Caco-2 (cell line): ENCODE measurements at regions not wholly inside any gene's neighbourhood (a gene's known extent, or its start where the extent isn't known, plus 50 kb on each side); places are given as distances from the start of the nearest gene placed in this dataset.

Experiments used
- BruUV-seq: library from RNA; stranded (reverse); fragments of 400-500 nt; replicated peaks from 2 replicates; lab custom pipeline; 2021; lab: Mats Ljungman, UMichigan
- CTCF ChIA-PET: fragments of 300-600 bp; sonication (Branson Sonifier 250); formaldehyde crosslinking; loops from one replicate; lab custom pipeline; 2022; ENCODE audit warnings: antibody characterized with exemption; lab: Charles Lee
- POLR2A ChIA-PET: fragments of 300-600 bp; sonication (Branson Sonifier 250); formaldehyde crosslinking; loops from one replicate; lab custom pipeline; 2022; ENCODE audit warnings: antibody characterized with exemption; lab: Charles Lee
- DNase-seq, 2 experiments: peaks; one replicate each; pipeline versions ENCODE4 v3.0.0 to v3.0.0-alpha.2; 2020 to 2022
- H3K27me3 ChIP-seq: replicated peaks from 2 replicates; pipeline ENCODE4 v1.6.0; 2011; ENCODE audit warnings: low read length; ENCODE audit not compliant: control insufficient read depth, insufficient read depth
- H3K36me3 ChIP-seq: 2 replicates; pipeline ENCODE4 v1.5.1; 2011; ENCODE audit warnings: low read length; ENCODE audit not compliant: control insufficient read depth, insufficient read depth
- H3K4me1 ChIP-seq: fragments of 250-450 bp; sonication (Bioruptor Pico); 2 replicates; pipeline ENCODE4 v1.5.1; 2020; ENCODE audit warnings: mild to moderate bottlenecking
- H3K4me3 ChIP-seq: 2 replicates; pipeline ENCODE4 v1.5.1; 2011; ENCODE audit warnings: low read depth, mild to moderate bottlenecking, control low read depth, low read length
- H3K9me3 ChIP-seq: fragments of 250-450 bp; sonication (Bioruptor Pico); 2 replicates; pipeline ENCODE4 v1.5.1; 2020; ENCODE audit warnings: mild to moderate bottlenecking, moderate library complexity
- H3K27ac Mint-ChIP-seq: one replicate; pipeline ENCODE4 v1.8.0; 2022; ENCODE audit warnings: mixed read lengths; ENCODE audit not compliant: unreplicated experiment
- H3K27me3 Mint-ChIP-seq: one replicate; pipeline ENCODE4 v1.8.0; 2022; ENCODE audit warnings: mixed read lengths; ENCODE audit not compliant: insufficient read depth, unreplicated experiment
- H3K36me3 Mint-ChIP-seq: one replicate; pipeline ENCODE4 v1.8.0; 2022; ENCODE audit warnings: mild to moderate bottlenecking, mixed read lengths; ENCODE audit not compliant: insufficient read depth, unreplicated experiment
- H3K4me1 Mint-ChIP-seq: one replicate; pipeline ENCODE4 v1.8.0; 2022; ENCODE audit warnings: low read depth, mixed read lengths; ENCODE audit not compliant: unreplicated experiment
- H3K4me3 Mint-ChIP-seq: one replicate; pipeline ENCODE4 v1.8.0; 2022; ENCODE audit warnings: mild to moderate bottlenecking, moderate library complexity, mixed read lengths; ENCODE audit not compliant: unreplicated experiment
- H3K9me3 Mint-ChIP-seq: one replicate; pipeline ENCODE4 v1.8.0; 2022; ENCODE audit warnings: mixed read lengths; ENCODE audit not compliant: unreplicated experiment
- intact Hi-C: fragments of 100-400 bp; cut with micrococcal nuclease; formaldehyde crosslinking; loops from one replicate; pipeline ENCODE4 v1.10.0; 2022; ENCODE audit not compliant: unreplicated experiment
- TF ChIP-seq, protein P1 (sequence below), 2 experiments: fragments of 200-600 bp in 1 of 2; IDR thresholded peaks; 1 replicate in 1 of 2; 2 replicates in 1 of 2; pipeline versions ENCODE4 v1.5.1 to v1.8.0; 2011 to 2022; ENCODE audit warnings: antibody characterized with exemption in 1 of 2, control low read depth in 1 of 2, inconsistent platforms in 1 of 2, low read depth in 1 of 2, low read length in 1 of 2, mild to moderate bottlenecking in 1 of 2, moderate library complexity in 1 of 2; ENCODE audit not compliant: insufficient read depth in 1 of 2, severe bottlenecking in 1 of 2, unreplicated experiment in 1 of 2

DNA sequence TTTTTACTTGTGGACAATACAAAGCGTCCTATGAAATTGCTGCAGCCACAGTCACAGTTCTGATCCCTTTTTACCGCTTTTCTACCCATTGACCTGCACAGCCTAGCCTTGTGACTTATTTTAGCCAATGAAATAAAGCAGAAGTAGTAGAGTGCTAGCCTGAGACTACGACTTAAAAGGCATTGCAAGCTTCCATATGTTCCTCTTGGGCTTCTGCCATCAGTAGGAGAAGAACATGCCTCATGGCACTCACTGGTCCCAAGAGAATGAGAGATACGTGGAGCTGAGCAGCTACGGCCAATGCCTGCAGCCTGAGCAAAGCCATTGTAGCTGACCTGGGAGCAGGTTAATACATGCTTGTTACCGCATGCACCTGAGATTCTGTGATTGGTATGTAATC lies 416.6 kb upstream of the CLINT1 start:
- intact Hi-C loops, result no loop called here
- Histone ChIP-seq H3K4me1 (no peaks in the 10 kb centered on the region), H3K9me3 (0 out of 2 replicates have a peak, but pooled peaks cover 3% of the 10 kb centered on the region), H3K36me3 (no peaks in the 10 kb centered on the region), H3K4me3 (no peak overlapping the region), H3K27me3 (no peaks in the 10 kb centered on the region)
- ChIA-PET CTCF (no interaction called here), POLR2A (no interaction called here)
- H3K4me1 Mint-ChIP-seq, result no peaks in the 10 kb centered on the region
- no peak overlapping the region for H3K27ac Mint-ChIP-seq
- BruUV-seq, result no TSS peak
- peaks cover 17% of the 10 kb centered on the region for H3K27me3 Mint-ChIP-seq
- H3K36me3 Mint-ChIP-seq, result no peaks in the 10 kb centered on the region
- H3K9me3 Mint-ChIP-seq, result no peaks in the 10 kb centered on the region
- no peak overlapping the region for H3K4me3 Mint-ChIP-seq
- no peak for DNase-seq
- TF ChIP-seq, protein P1, sequence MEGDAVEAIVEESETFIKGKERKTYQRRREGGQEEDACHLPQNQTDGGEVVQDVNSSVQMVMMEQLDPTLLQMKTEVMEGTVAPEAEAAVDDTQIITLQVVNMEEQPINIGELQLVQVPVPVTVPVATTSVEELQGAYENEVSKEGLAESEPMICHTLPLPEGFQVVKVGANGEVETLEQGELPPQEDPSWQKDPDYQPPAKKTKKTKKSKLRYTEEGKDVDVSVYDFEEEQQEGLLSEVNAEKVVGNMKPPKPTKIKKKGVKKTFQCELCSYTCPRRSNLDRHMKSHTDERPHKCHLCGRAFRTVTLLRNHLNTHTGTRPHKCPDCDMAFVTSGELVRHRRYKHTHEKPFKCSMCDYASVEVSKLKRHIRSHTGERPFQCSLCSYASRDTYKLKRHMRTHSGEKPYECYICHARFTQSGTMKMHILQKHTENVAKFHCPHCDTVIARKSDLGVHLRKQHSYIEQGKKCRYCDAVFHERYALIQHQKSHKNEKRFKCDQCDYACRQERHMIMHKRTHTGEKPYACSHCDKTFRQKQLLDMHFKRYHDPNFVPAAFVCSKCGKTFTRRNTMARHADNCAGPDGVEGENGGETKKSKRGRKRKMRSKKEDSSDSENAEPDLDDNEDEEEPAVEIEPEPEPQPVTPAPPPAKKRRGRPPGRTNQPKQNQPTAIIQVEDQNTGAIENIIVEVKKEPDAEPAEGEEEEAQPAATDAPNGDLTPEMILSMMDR (IDR thresholded peaks at IDR 0.05; ENCODE audit: insufficient read depth in 1 of 2, low read depth in 1 of 2, low read length in 1 of 2, severe bottlenecking in 1 of 2, unreplicated experiment in 1 of 2), result no peak

DNA sequence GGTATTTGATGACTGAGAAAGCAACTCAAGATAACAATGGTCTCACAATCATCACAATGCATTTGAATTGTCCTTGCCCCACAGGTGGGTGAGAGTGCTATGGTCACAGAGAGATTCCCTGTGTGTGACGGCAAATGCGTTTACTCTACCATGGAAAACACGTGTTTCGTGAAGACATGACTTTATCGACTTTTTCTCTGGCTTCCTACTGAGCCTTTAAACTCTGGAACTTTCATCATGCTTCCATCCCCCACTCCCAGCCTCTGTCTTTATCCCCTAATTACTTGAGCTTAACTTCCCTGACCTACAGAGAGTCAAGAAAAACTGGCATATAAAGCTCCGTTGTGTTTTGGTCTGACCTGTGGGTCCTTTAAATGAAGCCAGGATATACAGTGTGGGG lies 414.1 kb upstream of the CLINT1 start:
- Histone ChIP-seq H3K4me1 (no peaks in the 10 kb centered on the region), H3K36me3 (no peaks in the 10 kb centered on the region), H3K4me3 (no peak overlapping the region), H3K9me3 (no peaks in the 10 kb centered on the region), H3K27me3 (no peaks in the 10 kb centered on the region)
- DNase-seq, result no peak
- TF ChIP-seq, protein P1 (IDR thresholded peaks at IDR 0.05; ENCODE audit: insufficient read depth in 1 of 2, low read depth in 1 of 2, low read length in 1 of 2, severe bottlenecking in 1 of 2, unreplicated experiment in 1 of 2), result no peak
- Mint-ChIP-seq H3K27me3 (peaks cover 12% of the 10 kb centered on the region), H3K4me3 (no peak overlapping the region), H3K27ac (no peak overlapping the region), H3K9me3 (no peaks in the 10 kb centered on the region), H3K36me3 (no peaks in the 10 kb centered on the region), H3K4me1 (no peaks in the 10 kb centered on the region)
- no TSS peak for BruUV-seq
- intact Hi-C loops, result no loop called here
- ChIA-PET POLR2A (no interaction called here), CTCF (no interaction called here)

DNA sequence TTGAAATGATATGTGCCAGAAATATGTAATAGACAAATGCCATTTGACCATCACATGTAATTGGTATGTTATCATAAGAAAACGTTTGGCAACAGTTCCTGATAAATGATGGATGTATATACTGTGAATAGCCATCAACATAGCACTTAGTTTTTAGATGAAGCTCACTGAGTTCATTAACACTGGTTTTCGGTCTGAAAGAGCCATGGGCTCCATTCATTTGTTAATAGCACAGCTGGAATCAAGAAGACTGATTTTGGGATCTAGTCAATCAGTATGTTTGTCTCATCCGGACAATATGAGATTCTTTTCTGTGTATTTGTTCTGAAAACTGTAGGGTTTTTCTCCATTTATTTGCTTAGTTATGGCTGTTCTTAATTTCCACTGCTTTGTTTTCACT lies 413.5 kb upstream of the CLINT1 start:
- peaks cover 12% of the 10 kb centered on the region for H3K27me3 Mint-ChIP-seq
- H3K4me3 Mint-ChIP-seq, result no peak overlapping the region
- H3K4me3 ChIP-seq, result no peak overlapping the region
- no peaks in the 10 kb centered on the region for H3K4me1 Mint-ChIP-seq
- intact Hi-C loops, result no loop called here
- BruUV-seq, result no TSS peak
- H3K36me3 Mint-ChIP-seq, result no peaks in the 10 kb centered on the region
- H3K27me3 ChIP-seq, result no peaks in the 10 kb centered on the region
- no peak for DNase-seq
- no peaks in the 10 kb centered on the region for H3K9me3 ChIP-seq
- TF ChIP-seq, protein P1 (IDR thresholded peaks at IDR 0.05; ENCODE audit: insufficient read depth in 1 of 2, low read depth in 1 of 2, low read length in 1 of 2, severe bottlenecking in 1 of 2, unreplicated experiment in 1 of 2), result no peak
- H3K27ac Mint-ChIP-seq, result no peak overlapping the region
- no peaks in the 10 kb centered on the region for H3K4me1 ChIP-seq
- H3K9me3 Mint-ChIP-seq, result no peaks in the 10 kb centered on the region
- CTCF ChIA-PET, result no interaction called here
- POLR2A ChIA-PET, result no interaction called here
- H3K36me3 ChIP-seq, result no peaks in the 10 kb centered on the region
